NCI-H446 treated with DMSO at 0.1 percent for 48 hours (cell line): ENCODE measurements at regions not wholly inside any gene's neighbourhood (a gene's known extent, or its start where the extent isn't known, plus 50 kb on each side); places are given as distances from the start of the nearest gene placed in this dataset.

Experiments
- DNase-seq: peaks from one replicate; lab custom pipeline; 2025; lab: John Stamatoyannopoulos, UW

DNA sequence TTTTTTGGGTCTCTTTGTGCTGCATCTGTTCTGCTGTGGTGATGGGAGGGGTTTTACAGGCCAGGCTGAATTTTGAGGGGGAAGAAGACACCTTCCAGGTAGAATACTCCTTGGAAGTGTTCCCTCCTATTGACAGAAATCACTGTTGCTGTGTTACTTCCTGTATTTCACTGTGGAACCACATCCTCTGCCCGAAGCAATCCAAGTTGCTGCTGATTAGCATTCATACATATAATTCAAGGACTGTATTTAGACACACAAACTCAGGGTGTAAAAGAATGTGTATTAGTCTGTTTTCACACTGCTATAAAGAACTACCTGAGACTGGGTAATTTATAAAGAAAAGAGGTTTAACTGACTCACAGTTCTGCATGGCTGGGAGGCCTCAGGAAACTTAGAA is 50.6 kb upstream of the TMEM244 start:
- no peak for DNase-seq
